Pulmonary artery endothelial cell (primary cell): ENCODE measurements at regions not wholly inside any gene's neighbourhood (a gene's known extent, or its start where the extent isn't known, plus 50 kb on each side); places are given as distances from the start of the nearest gene placed in this dataset.

Experiments
- DNase-seq: peaks from one replicate; pipeline ENCODE4 v3.0.0-alpha.2; 2011; ENCODE audit warnings: low read depth, low spot score

- no peak for DNase-seq
Observed at GRCh38 chr20:48094196-48094749, 309.0 kb upstream of the SULF2 start.

GRCh38 chr20:48092596-48093280 is 307.5 kb upstream of the SULF2 start:
- DNase-seq: no peak

DNA sequence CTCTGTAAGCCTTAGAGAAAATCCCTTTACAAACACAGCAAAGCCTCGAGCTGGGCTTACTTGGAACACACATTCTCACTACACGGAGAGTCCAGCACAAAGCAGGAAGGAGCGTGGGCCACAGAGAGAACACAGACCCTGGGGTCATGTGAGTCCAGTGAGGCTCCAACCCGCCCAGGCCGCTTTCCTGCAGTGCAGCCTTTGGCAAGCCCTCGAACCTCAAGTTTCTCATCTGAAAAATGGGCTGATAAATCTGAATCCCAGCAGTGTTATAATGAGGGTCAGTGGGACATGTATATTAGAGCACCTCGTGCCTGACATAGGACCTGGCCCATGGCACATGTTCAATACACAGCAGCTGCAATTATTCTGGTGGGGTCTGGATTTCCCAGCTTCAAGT is 305.5 kb upstream of the SULF2 start:
- DNase-seq: no peak

GRCh38 chr20:48090314-48090713 is 305.0 kb upstream of the SULF2 start:
- no peak for DNase-seq

GRCh38 chr20:48080583-48080982 is 295.3 kb upstream of the SULF2 start:
- no peak for DNase-seq

GRCh38 chr20:48079028-48079427 is 293.7 kb upstream of the SULF2 start:
- DNase-seq: no peak

- no peak for DNase-seq
Observed at GRCh38 chr20:48076747-48077146, 291.5 kb upstream of the SULF2 start.

- DNase-seq: no peak
Observed at GRCh38 chr20:48076247-48076646, 291.0 kb upstream of the SULF2 start.

DNA sequence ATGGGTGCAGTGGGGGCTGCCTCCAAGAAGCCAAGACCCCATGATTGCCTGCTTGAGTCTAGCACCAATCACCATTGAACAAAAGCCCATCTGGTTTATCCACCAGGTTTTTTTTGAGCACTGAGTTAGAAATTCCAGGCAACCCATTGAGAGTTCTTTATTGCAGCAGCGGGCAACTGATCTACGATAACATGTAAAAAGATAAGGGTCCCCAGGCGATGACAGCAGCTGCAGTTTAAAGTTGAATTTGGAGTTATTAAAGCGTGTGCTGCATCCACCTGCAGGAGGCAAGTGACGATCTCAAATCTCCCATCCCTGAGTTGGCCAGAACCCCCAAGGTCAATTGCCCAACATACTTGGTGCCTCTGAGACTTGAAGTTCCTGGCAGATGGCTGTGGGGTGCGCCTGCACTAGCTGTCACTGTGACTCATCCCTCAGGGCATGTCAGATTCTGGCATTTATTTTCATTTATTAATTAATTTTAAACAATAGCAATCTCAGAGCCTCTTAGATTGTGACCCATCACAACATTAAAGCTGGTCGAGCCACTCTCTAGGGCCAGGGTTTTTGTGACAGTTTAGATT is 290.4 kb upstream of the SULF2 start:
- no peak for DNase-seq

DNA sequence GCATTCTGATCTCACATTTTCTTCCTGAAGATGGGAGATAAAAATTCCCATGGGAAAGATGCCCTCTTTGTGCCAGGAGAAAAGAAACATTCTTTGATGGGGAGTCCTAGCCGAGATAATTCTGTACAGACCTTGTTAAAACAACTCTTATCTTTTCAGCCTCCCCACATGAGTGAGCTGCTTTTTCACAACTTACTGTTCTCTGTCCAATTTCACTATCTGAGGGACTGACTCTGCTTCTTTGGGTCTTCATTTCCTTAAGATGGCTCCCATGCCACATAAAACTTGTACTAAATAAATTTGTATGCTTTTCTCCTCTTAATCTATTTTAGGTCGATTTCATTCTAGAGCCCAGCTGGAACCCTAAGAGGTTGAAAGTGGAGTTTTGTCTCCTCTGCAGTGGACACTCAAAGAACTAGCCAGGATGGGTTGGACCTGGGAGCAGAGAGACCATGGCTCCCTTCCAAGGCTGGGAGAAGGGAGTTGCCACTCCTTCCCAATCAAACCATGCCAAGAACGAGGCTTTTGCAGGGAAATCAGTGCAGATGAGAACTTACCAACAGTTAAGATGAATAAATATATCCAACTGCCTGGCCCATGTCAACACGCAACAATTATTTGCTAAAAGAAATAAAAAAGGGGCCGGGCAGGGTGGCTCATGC is 285.8 kb upstream of the SULF2 start:
- DNase-seq: no peak

- DNase-seq: no peak
Observed at GRCh38 chr20:48069596-48069995, 284.3 kb upstream of the SULF2 start.

DNA sequence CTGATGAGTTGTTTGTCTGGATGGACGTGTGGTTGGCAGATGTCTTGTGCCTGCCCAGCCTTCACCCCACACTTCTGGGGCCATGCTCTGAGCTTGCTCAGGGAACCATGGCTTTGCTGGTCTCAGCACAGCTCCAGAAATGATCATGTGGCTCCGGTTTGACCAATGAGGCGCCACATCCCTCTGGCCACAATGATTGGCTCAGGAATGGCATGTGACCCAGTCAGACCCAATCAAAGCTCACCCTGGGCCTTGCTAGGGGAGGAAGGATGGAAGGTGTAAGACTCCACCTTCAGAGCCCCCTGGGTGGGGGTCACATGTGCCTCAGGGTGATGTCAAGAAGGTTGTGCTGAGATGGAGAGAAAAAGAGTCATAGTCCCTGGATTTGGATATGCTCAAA is 281.6 kb upstream of the SULF2 start:
- no peak for DNase-seq

DNA sequence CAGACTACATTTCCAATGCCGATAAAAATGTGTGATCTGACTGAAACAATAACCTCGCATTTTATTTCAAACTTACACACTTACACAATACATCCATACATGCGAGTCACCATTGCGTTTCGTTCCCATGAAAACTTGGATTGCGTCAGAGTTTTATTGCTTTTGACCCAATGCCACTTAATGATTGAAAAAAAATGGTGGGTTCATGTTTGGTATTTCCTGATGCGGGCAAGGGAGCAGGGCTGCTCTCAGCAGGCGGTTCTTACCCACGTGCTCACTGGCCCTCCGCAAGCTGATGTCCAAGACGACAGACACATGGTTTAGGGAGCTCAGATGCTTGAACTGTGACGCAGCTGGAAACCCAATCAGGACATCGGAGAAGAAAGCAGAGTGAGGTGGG is 281.0 kb upstream of the SULF2 start:
- DNase-seq: no peak

- no peak for DNase-seq
Observed at GRCh38 chr20:48065833-48066232, 280.6 kb upstream of the SULF2 start.

DNA sequence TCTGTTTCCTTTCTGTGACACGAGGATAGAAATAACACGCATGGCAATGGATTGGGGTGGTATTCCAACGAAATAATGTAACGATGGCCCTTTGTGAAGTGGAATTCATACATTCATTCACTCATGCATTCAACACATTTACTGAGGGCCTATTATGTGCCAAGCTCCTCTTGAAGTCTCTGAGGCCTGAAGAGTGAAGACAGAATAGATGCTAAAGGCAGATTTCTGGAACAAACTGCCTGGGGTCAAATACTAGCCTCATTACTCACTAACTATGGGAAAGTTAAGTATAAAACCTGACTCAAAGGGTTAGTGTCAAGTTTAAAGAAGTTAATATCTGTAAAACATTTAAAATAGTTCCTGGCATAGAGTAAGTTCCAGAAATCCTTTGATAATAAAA is 279.6 kb upstream of the SULF2 start:
- no peak for DNase-seq

DNA sequence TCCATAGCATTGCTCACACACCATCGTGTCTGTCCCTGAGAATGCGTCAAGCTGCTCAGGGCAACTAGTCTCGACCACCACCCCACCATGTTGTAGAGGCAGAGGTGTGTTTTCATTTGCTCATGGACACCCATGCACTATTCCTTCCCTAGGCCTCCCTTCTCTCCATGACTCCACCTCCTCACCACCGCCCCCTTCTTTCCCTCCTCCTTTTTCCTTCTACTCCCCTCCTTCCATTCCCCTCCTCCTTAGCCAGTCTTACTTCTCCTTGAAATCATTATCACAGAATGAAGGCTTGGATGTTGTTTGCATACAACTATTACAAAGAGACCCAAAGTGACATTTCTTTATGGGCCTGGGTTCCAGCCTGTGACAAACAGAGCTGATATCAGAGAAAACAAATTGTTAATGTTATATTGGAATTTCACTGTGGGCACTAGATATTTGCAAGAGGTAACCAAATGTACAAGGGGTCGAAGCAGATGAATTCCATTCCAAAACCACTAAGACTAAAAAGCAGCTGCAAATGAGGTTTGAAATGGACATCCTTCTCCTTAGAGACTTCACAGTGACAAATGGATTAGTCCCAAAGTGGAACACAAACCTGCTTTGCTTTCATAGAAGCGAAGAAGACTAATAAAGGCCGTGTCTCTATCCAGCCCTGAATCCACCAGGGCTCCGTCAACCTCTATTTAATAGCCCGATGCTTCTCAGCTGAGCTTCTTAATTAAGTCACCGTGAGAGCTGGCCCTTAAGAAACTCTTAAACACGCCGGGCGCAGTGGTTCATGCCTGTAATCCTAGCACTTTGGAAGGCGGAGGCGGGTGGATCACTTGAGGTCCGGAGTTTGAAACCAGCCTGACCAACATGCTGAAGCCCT is 275.8 kb upstream of the SULF2 start:
- no peak for DNase-seq

DNA sequence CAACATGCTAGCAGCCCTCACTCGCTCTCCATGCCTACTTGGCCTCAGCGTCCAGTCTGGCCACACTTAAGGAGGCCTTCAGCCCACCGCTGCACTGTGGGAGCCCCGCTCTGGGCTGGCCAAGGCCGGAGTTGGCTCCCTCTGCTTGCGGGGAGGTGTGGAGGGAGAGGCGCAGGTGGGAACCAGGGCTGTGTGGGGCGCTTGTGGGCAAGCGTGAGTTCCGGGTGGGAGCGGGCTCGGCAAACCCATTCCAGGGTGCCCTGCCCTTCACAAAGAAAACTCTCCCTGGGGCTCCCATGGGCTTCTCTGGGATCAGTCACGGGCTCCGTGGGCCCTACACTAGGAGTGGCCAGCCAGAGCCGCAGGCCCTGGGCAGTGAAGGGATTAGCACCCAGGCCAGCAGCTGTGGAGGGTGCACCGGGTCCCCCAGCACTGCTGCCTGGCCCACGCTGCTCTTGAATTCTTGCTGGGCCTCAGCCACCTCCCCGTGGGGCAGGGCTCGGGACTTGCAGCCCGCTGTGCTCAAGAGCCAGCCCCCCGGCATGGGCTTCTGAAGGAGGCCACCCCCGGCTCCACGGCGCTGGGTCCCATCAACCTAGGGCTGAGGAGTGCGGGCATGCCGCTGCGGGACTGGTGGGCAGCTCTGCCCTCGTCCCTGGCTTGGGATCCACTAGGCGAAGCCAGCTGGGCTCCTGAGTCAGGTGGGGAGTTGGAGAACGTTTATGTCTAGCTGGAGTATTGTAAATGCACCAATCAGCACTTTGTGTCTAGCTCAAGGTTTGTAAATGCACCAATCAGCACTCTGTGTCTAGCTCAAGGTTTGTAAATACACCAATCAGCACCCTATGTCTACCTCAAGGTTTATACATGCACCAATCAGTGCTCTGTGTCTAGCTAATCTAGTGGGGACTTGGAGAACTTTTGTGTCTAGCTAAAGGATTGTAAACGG is 273.6 kb upstream of the SULF2 start:
- no peak for DNase-seq

- DNase-seq: no peak
Observed at GRCh38 chr20:48057739-48058138, 272.5 kb upstream of the SULF2 start.

DNA sequence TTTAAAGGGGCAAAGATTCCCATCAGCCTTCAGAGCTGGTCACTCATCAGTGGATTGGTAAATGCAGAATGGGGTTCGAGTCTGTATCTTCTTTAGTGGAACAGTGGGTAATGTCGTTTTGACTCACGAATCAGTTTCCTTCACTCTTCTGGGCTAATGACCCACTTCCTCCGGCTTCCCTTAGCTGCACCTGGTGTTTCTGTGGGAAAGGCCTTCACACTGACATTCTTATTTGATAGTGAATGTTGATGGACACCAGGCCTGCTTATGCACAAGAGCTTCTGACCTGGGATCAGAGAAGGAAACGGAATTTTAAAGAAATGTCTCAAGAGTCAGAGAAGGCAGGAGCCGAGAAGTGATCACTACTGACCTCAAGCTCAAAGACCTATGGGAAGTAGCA is 272.0 kb upstream of the SULF2 start:
- no peak for DNase-seq

GRCh38 chr20:48056218-48056617 is 270.9 kb upstream of the SULF2 start:
- no peak for DNase-seq

DNA sequence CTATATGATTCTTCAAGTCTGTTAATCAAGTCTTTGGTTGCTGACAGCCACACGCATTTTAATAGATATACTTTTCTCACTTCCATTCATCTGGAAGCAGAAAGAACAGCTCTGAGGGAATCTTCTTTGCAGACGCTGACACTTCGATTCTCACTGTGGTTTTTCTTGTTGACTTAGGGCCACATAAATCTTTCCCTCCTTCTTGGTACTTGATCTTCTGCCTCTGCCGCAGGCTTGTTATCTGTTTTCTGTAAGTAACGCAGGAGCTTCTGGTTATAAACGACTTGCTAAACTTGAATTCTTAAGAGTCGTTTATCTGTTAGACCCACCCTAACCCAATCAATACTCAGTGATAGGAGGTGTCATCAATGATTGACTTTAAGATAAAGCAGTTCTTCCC is 268.8 kb upstream of the SULF2 start:
- DNase-seq: no peak
